WERI-Rb-1 (cell line): ENCODE measurements at regions not wholly inside any gene's neighbourhood (a gene's known extent, or its start where the extent isn't known, plus 50 kb on each side); places are given as distances from the start of the nearest gene placed in this dataset.

Source experiments
- DNase-seq: peaks from one replicate; pipeline ENCODE4 v3.0.0-alpha.2; 2020
- H3K27ac ChIP-seq: fragments of 250-450 bp; sonication (Bioruptor Pico); 2 replicates; pipeline ENCODE4 v1.5.1; 2020; ENCODE audit warnings: mild to moderate bottlenecking, moderate library complexity
- H3K27me3 ChIP-seq: fragments of 250-450 bp; sonication (Bioruptor Pico); 2 replicates; pipeline ENCODE4 v1.5.1; 2021; ENCODE audit warnings: mild to moderate bottlenecking, low read depth, moderate library complexity; ENCODE audit not compliant: insufficient read depth, severe bottlenecking
- H3K36me3 ChIP-seq: fragments of 250-450 bp; sonication (Bioruptor Pico); 2 replicates; pipeline ENCODE4 v1.5.1; 2020; ENCODE audit warnings: mild to moderate bottlenecking, moderate library complexity
- H3K4me3 ChIP-seq: 2 replicates; pipeline ENCODE4 v1.5.1; 2011; ENCODE audit warnings: low read depth, mild to moderate bottlenecking, control low read depth, low read length
- H3K9me3 ChIP-seq: fragments of 250-450 bp; sonication (Bioruptor Pico); 2 replicates; pipeline ENCODE4 v1.5.1; 2021; ENCODE audit warnings: mild to moderate bottlenecking, moderate library complexity; ENCODE audit not compliant: severe bottlenecking
- CTCF ChIP-seq: IDR thresholded peaks from 2 replicates; pipeline ENCODE4 v1.5.1; 2011; ENCODE audit warnings: low read depth, mild to moderate bottlenecking, control low read depth, inconsistent platforms, low read length

DNA sequence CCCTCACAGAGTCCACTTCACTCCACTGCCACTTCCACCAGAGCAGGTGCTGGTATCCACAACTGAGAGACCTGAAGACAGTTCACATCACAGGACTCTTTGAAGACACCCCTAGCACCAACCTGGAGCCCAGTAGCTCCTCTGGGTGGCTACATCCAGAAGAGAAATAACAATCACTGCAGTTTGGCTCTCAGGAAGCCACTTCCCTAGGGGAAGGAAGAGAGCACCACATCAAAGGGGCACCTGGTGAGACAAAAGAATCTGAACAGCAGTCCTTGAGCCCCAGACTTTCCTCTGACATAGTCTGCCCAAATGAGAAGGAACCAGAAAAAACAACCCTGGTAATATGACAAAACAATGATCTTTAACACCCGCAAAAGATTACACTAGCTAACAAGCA lies 113.2 kb downstream of the TENT5C start:
- Histone ChIP-seq H3K27me3 (no peaks in the 10 kb centered on the region), H3K27ac (no peak overlapping the region), H3K4me3 (no peak overlapping the region), H3K9me3 (peaks cover 2% of the 10 kb centered on the region), H3K36me3 (no peaks in the 10 kb centered on the region)
- DNase-seq = no peak
- TF ChIP-seq CTCF = no peak

DNA sequence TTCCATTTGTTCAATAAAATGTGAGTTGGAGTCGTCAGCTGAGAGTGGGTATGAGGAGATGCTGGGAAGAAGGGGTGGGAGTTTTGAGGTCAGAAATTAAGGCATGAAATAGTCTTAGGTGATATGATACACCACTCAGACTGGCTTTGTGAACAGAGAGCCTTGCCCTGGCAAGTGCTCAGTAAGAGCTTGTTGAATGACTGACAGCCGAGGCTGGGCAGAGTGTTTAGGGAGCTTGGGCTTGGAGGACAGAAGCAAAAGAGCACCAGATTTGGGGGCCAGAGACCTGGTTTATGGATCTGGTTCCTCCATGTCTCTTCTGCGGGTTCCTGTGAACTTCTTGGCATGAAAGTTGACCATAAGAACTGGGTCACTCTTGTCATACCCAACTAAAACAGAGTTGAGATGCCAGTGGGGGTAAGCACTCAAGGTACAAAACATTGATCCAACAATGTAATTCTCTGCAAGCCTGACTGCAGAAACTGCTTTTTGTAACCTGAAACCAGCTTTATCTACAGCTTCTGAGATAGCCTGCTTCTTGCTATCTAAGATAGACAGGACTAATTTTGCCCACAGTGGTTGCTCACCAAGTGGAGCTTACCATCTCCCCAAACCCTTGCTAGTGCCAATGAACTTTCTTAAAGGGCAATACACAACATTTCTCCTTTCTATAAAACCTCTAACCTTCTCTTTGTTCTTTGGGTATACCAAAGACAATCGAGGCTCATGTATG lies 126.4 kb downstream of the TENT5C start:
- H3K27ac ChIP-seq = no peak overlapping the region
- no peak for TF ChIP-seq CTCF
- H3K27me3 ChIP-seq = no peaks in the 10 kb centered on the region
- no peaks in the 10 kb centered on the region for H3K36me3 ChIP-seq
- H3K4me3 ChIP-seq = no peak overlapping the region
- no peaks in the 10 kb centered on the region for H3K9me3 ChIP-seq
- no peak for DNase-seq

- no peaks in the 10 kb centered on the region for H3K36me3 ChIP-seq
- DNase-seq = no peak
- no peak overlapping the region for H3K4me3 ChIP-seq
- H3K27ac ChIP-seq = no peak overlapping the region
- no peak for TF ChIP-seq CTCF
- no peaks in the 10 kb centered on the region for H3K9me3 ChIP-seq
- H3K27me3 ChIP-seq = no peaks in the 10 kb centered on the region
Measured at GRCh38 chr1:117732956-117733355, 127.1 kb downstream of the TENT5C start.

DNA sequence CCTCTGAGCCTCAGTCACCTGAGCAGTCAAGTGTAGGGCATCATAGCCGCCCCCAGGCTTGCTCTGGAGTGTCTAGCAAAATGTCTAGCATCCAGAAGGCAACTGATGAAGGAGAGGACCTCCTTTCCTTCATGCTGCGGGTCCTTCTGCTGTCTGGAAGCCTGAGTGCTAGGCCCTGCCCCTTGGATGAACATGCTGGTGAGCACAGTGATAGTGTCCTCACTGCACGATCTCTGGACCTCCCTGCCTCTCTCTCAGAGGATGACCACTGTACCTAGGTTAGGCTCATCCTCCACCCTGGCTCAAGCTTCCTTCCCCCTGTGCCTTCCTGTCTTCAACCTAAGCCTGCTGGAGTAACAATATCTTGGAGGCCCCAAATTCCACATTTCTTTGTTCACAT lies 128.6 kb downstream of the TENT5C start:
- H3K9me3 ChIP-seq = no peaks in the 10 kb centered on the region
- no peak overlapping the region for H3K27ac ChIP-seq
- H3K36me3 ChIP-seq = no peaks in the 10 kb centered on the region
- no peak for TF ChIP-seq CTCF
- H3K4me3 ChIP-seq = no peak overlapping the region
- no peak for DNase-seq
- H3K27me3 ChIP-seq = no peaks in the 10 kb centered on the region

DNA sequence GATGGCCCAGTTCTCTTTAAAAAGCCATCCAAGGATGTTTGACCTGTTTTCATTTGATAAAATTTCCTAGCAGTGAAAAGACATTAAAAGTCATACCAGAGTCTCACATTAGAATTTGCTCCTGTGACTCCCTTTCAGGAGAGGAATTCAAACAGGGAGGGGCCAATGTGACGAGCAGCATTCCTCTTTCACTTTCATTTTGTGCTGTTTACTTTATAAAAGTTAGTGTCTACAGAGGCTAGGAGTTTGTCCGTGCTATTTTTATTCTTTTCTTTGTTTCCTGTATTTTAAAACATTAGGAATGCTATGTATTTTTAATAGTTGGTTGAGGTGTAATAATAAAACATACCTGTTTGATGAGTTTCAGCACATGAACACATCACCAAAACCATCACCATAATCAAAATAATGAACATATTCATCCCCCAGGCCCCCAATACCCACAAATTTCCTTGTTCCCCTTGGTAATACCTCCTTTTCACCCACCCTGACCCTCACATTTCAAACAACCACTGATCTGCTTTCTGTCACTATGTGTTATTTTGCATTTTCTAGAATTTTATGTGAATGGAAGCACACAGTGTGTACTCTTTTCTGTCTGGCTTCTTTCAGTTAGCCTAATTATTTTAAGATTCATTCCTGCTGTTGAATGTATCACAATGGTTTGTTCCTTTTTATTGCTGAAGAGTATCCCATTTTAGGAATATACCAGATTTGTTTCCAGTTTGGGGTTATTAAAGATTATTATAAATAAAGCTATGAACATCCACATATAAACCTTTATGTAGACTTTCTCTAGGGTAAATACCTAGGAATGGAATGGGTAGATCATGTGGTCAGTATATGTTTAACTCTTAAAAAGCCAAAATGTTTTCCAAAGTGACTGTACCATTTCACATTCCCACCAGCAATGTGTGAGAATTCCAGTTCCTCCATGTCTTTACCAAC lies 129.5 kb downstream of the TENT5C start:
- H3K4me3 ChIP-seq = no peak overlapping the region
- H3K27ac ChIP-seq = no peak overlapping the region
- DNase-seq = no peak
- TF ChIP-seq CTCF = no peak
- no peaks in the 10 kb centered on the region for H3K9me3 ChIP-seq
- H3K27me3 ChIP-seq = no peaks in the 10 kb centered on the region
- H3K36me3 ChIP-seq = no peaks in the 10 kb centered on the region
